ENCODE measurements at regions not wholly inside any gene's neighbourhood (a gene's known extent, or its start where the extent isn't known, plus 50 kb on each side); places are given as distances from the start of the nearest gene placed in this dataset.

GRCh38 chr6:55009131-55009530 lies 162.6 kb downstream of the FAM83B start:
- ChIA-PET CTCF (interaction anchor here (1.4 kb wide), 1 partner anchor 21 kb away, joined by 4 read pairs; no protein-coding TSS in a partner anchor), POLR2A (no interaction called here)
- no peak for TF ChIP-seq CTCF (IDR thresholded peaks at IDR 0.05; ENCODE audit: control extremely low read depth, extremely low read depth, low read depth, missing control alignments)
- no peak for DNase-seq (ENCODE audit: extremely low spot score)

- DNase-seq (ENCODE audit: extremely low spot score): no peak
- ChIA-PET POLR2A (no interaction called here), CTCF (no interaction called here)
- TF ChIP-seq CTCF (IDR thresholded peaks at IDR 0.05; ENCODE audit: control extremely low read depth, extremely low read depth, low read depth, missing control alignments): no peak
These were observed 163.3 kb upstream of the HCRTR2 start for GRCh38 chr6:55011034-55011433.

- TF ChIP-seq CTCF (IDR thresholded peaks at IDR 0.05; ENCODE audit: control extremely low read depth, extremely low read depth, low read depth, missing control alignments): no peak
- ChIA-PET POLR2A (no interaction called here), CTCF (no interaction called here)
- DNase-seq (ENCODE audit: extremely low spot score): no peak
These were observed 161.9 kb upstream of the HCRTR2 start for GRCh38 chr6:55012454-55012853.

- POLR2A ChIA-PET: no interaction called here
- CTCF ChIA-PET: no interaction called here
- TF ChIP-seq CTCF (IDR thresholded peaks at IDR 0.05; ENCODE audit: control extremely low read depth, extremely low read depth, low read depth, missing control alignments): no peak
- DNase-seq (ENCODE audit: extremely low spot score): no peak
These were observed 159.8 kb upstream of the HCRTR2 start for GRCh38 chr6:55014321-55015088.

GRCh38 chr6:55016261-55016660 lies 158.1 kb upstream of the HCRTR2 start:
- POLR2A ChIA-PET: no interaction called here

GRCh38 chr6:55017555-55018300 lies 156.6 kb upstream of the HCRTR2 start:
- ChIA-PET POLR2A (no interaction called here), CTCF (interaction anchor here (0.6 to 1.5 kb wide), 4 partner anchors 10 to 300 kb away, joined by 3 to 4 read pairs (median 3); no protein-coding TSS in a partner anchor)
- DNase-seq (ENCODE audit: extremely low spot score): no peak
- TF ChIP-seq CTCF (IDR thresholded peaks at IDR 0.05; ENCODE audit: control extremely low read depth, extremely low read depth, low read depth, missing control alignments): no peak

More at GRCh38 chr6:55016261-55016660, 158.1 kb upstream of the HCRTR2 start:
- DNase-seq (ENCODE audit: extremely low spot score): no peak
- no peak for TF ChIP-seq CTCF (IDR thresholded peaks at IDR 0.05; ENCODE audit: control extremely low read depth, extremely low read depth, low read depth, missing control alignments)
- CTCF ChIA-PET: no interaction called here
